ENCODE measurements at regions not wholly inside any gene's neighbourhood (a gene's known extent, or its start where the extent isn't known, plus 50 kb on each side); places are given as distances from the start of the nearest gene placed in this dataset.

DNA sequence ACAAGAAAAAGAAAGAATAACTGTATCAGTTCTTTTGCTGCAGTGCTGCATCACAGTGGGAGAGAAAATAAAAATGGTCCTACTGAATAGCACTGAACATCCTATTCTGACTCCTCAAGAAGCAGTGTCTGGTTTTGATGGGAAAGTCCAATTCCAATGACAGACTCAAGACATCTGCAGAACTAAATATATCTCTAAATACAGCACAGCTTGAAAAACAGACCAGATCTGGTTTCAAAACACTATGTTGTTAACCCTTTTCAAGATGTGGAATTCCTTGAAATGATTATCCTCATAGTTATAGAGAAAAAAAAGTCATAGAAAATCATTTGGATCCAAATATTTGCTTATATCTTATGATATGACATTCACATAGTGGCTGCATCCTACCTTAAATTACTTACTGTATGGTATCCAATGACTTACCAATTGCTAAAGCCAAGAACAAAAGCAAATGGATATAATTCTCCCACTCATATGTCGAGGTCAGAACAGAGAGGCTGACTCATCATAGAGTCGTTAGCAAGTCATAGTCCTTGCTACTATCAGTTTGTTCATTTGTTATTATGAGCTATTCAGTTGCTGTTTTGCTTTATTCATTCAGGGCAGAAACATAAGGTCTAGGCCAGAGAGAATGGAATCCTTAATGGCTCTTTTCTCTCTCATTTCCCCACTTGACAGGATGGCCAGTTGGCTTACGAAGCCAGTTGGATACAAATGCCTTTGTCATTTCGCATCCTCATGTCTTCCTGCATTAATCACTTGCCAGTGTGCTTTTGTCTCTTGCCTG lies 62.5 kb upstream of the ACVR2A start:
- Histone ChIP-seq H3K27ac (ENCODE audit: low read depth in 2 of 2, low read length in 2 of 2) (no peak overlapping the region), H3K4me1 (ENCODE audit: control insufficient read depth in 2 of 3, insufficient read depth in 2 of 3, low read depth in 1 of 3, low read length in 3 of 3) (no peaks in the 10 kb centered on the region), H3K4me3 (ENCODE audit: low read length in 3 of 3) (no peak overlapping the region), H3K9ac (ENCODE audit: low read length in 3 of 3) (no peak overlapping the region), H3K9me3 (ENCODE audit: control insufficient read depth in 2 of 3, insufficient read depth in 1 of 3, low read length in 3 of 3) (no peaks in the 10 kb centered on the region), H3K36me3 (ENCODE audit: control insufficient read depth in 2 of 3, insufficient read depth in 3 of 3, low read length in 3 of 3) (no peaks in the 10 kb centered on the region), H3K27me3 (ENCODE audit: control insufficient read depth, insufficient read depth, low read length) (no peaks in the 10 kb centered on the region)
- TF ChIP-seq, protein P1, sequence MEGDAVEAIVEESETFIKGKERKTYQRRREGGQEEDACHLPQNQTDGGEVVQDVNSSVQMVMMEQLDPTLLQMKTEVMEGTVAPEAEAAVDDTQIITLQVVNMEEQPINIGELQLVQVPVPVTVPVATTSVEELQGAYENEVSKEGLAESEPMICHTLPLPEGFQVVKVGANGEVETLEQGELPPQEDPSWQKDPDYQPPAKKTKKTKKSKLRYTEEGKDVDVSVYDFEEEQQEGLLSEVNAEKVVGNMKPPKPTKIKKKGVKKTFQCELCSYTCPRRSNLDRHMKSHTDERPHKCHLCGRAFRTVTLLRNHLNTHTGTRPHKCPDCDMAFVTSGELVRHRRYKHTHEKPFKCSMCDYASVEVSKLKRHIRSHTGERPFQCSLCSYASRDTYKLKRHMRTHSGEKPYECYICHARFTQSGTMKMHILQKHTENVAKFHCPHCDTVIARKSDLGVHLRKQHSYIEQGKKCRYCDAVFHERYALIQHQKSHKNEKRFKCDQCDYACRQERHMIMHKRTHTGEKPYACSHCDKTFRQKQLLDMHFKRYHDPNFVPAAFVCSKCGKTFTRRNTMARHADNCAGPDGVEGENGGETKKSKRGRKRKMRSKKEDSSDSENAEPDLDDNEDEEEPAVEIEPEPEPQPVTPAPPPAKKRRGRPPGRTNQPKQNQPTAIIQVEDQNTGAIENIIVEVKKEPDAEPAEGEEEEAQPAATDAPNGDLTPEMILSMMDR (IDR thresholded peaks at IDR 0.05; ENCODE audit: borderline replicate concordance, extremely low read depth, insufficient read depth): no peak
- no peak for DNase-seq
- FAIRE-seq: no peak
- intact Hi-C loops (cut with DNase I): no loop called here

DNA sequence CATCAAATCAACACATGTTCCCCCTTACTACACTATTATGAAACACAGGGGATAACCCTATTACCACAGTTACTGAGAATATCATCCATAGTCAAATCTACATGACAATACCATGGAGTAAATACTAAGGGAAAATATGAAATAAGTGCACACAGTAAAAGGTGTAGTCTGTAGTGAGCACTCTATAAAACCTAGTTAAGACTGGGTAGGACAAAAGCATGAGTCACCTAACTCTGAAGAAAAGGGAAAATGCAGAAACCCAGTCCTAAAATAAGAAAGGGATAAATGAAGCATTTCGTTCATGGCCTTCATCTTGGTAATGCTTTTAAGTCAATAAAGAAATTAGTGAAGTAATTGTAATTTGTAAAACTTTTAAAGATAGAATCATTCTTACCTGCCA lies 65.4 kb upstream of the ACVR2A start:
- Histone ChIP-seq H3K4me1 (ENCODE audit: control insufficient read depth in 2 of 3, insufficient read depth in 2 of 3, low read depth in 1 of 3, low read length in 3 of 3) (no peaks in the 10 kb centered on the region), H3K9ac (ENCODE audit: low read length in 3 of 3) (no peak overlapping the region), H3K9me3 (ENCODE audit: control insufficient read depth in 2 of 3, insufficient read depth in 1 of 3, low read length in 3 of 3) (no peaks in the 10 kb centered on the region), H3K27me3 (ENCODE audit: control insufficient read depth, insufficient read depth, low read length) (no peaks in the 10 kb centered on the region), H3K4me3 (ENCODE audit: low read length in 3 of 3) (no peak overlapping the region), H3K27ac (ENCODE audit: low read depth in 2 of 2, low read length in 2 of 2) (no peak overlapping the region), H3K36me3 (ENCODE audit: control insufficient read depth in 2 of 3, insufficient read depth in 3 of 3, low read length in 3 of 3) (no peaks in the 10 kb centered on the region)
- intact Hi-C loops (cut with DNase I): no loop called here
- DNase-seq (no peak), FAIRE-seq (no peak)
- TF ChIP-seq, protein P1 (IDR thresholded peaks at IDR 0.05; ENCODE audit: borderline replicate concordance, extremely low read depth, insufficient read depth): no peak

DNA sequence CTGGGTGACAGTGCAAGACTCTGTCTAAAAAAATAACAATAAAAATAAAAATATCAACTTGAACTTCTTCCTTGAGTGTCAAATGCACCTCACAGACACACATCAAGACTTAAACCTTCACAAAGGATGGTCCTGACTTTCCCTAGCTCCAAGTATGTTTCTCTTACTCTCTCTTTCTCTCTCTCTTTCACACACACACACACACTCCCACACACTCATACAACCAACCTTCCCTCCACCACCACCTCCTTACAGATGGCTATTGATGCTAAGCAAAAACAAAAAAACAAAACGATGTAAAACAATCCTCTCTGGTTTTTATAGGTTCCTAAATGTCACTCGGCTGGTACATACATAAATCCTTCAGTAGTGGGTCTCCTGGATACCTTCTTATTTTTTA lies 67.4 kb upstream of the ACVR2A start:
- H3K27me3 ChIP-seq (ENCODE audit: control insufficient read depth, insufficient read depth, low read length): no peaks in the 10 kb centered on the region
- FAIRE-seq: no peak
- no peaks in the 10 kb centered on the region for H3K9me3 ChIP-seq (ENCODE audit: control insufficient read depth in 2 of 3, insufficient read depth in 1 of 3, low read length in 3 of 3)
- no peaks in the 10 kb centered on the region for H3K4me1 ChIP-seq (ENCODE audit: control insufficient read depth in 2 of 3, insufficient read depth in 2 of 3, low read depth in 1 of 3, low read length in 3 of 3)
- no peak overlapping the region for H3K9ac ChIP-seq (ENCODE audit: low read length in 3 of 3)
- no peak overlapping the region for H3K4me3 ChIP-seq (ENCODE audit: low read length in 3 of 3)
- intact Hi-C loops (cut with DNase I): no loop called here
- DNase-seq: peak in 1 of 5 donors; percentile 12
- TF ChIP-seq, protein P1 (IDR thresholded peaks at IDR 0.05; ENCODE audit: borderline replicate concordance, extremely low read depth, insufficient read depth): no peak
- no peak overlapping the region for H3K27ac ChIP-seq (ENCODE audit: low read depth in 2 of 2, low read length in 2 of 2)
- no peaks in the 10 kb centered on the region for H3K36me3 ChIP-seq (ENCODE audit: control insufficient read depth in 2 of 3, insufficient read depth in 3 of 3, low read length in 3 of 3)

All from kidney (tissue), 13 donors.